Activated CD4-positive, alpha-beta T cell treated with anti-CD3 and anti-CD28 coated beads, Interleukin-2, amount 50 U/mL, for 1 hour (primary cell): ENCODE measurements at regions not wholly inside any gene's neighbourhood (a gene's known extent, or its start where the extent isn't known, plus 50 kb on each side); places are given as distances from the start of the nearest gene placed in this dataset.
"Not testable (repeated sequence)": the region's sequence is repeated elsewhere in the genome, so short reads cannot be mapped to it uniquely, and the experiment has no call there.

ENCODE experiments used
- DNase-seq: peaks from one replicate; pipeline ENCODE4 v3.0.0-alpha.2; 2020

- DNase-seq: no peak
Measured at GRCh38 chr1:88457197-88457596, 226.9 kb upstream of the PKN2 start.

- no peak for DNase-seq
Measured at GRCh38 chr1:88461007-88461406, 223.1 kb upstream of the PKN2 start.

GRCh38 chr1:88462096-88462487 is 222.0 kb upstream of the PKN2 start:
- no peak for DNase-seq

GRCh38 chr1:88462488-88463261 is 221.4 kb upstream of the PKN2 start:
- no peak for DNase-seq

- DNase-seq: no peak
Measured at GRCh38 chr1:88463401-88463985, 220.6 kb upstream of the PKN2 start.

- no peak for DNase-seq
Measured at GRCh38 chr1:88466011-88466410, 218.1 kb upstream of the PKN2 start.

- DNase-seq: no peak
Measured at GRCh38 chr1:88466899-88467580, 217.0 kb upstream of the PKN2 start.

GRCh38 chr1:88472298-88472697 is 211.8 kb upstream of the PKN2 start:
- DNase-seq: no peak

GRCh38 chr1:88472714-88473113 is 211.4 kb upstream of the PKN2 start:
- no peak for DNase-seq

- DNase-seq: no peak
Measured at GRCh38 chr1:88474555-88475304, 209.3 kb upstream of the PKN2 start.

- no peak for DNase-seq
Measured at GRCh38 chr1:88484881-88485280, 199.2 kb upstream of the PKN2 start.

GRCh38 chr1:88488237-88488636 is 195.8 kb upstream of the PKN2 start:
- no peak for DNase-seq

- DNase-seq: no peak
Measured at GRCh38 chr1:88490676-88491075, 193.4 kb upstream of the PKN2 start.

GRCh38 chr1:88499671-88500070 is 184.4 kb upstream of the PKN2 start:
- no peak for DNase-seq

GRCh38 chr1:88502886-88503285 is 181.2 kb upstream of the PKN2 start:
- no peak for DNase-seq

GRCh38 chr1:88503646-88504045 is 180.4 kb upstream of the PKN2 start:
- no peak for DNase-seq

GRCh38 chr1:88504601-88505000 is 179.5 kb upstream of the PKN2 start:
- no peak for DNase-seq

GRCh38 chr1:88509379-88509778 is 174.7 kb upstream of the PKN2 start:
- no peak for DNase-seq

- no peak for DNase-seq
Measured at GRCh38 chr1:88514544-88515060, 169.5 kb upstream of the PKN2 start.

- not testable (repeated sequence) for DNase-seq
Measured at GRCh38 chr1:88517499-88517898, 166.6 kb upstream of the PKN2 start.

GRCh38 chr1:88519156-88519555 is 164.9 kb upstream of the PKN2 start:
- no peak for DNase-seq

- no peak for DNase-seq
Measured at GRCh38 chr1:88523854-88524528, 160.1 kb upstream of the PKN2 start.

GRCh38 chr1:88526456-88526855 is 157.6 kb upstream of the PKN2 start:
- DNase-seq: no peak
